ENCODE measurements at regions not wholly inside any gene's neighbourhood (a gene's known extent, or its start where the extent isn't known, plus 50 kb on each side); places are given as distances from the start of the nearest gene placed in this dataset.

- TF ChIP-seq CTCF (conservative IDR thresholded peaks at IDR 0.05), result peak; percentile 32
- TF ChIP-seq ZFX (IDR thresholded peaks at IDR 0.05), result no peak
Measured at GRCh38 chr1:93749894-93750301, 68.3 kb upstream of the BCAR3 start.
